Activated CD4-positive, alpha-beta memory T cell treated with anti-CD3 and anti-CD28 coated beads, Interleukin-2, amount 10 ng/mL, durations not matched to agents 7 days and 5 days (primary cell): ENCODE measurements at regions not wholly inside any gene's neighbourhood (a gene's known extent, or its start where the extent isn't known, plus 50 kb on each side); places are given as distances from the start of the nearest gene placed in this dataset.
"Not testable (repeated sequence)": the region's sequence is repeated elsewhere in the genome, so short reads cannot be mapped to it uniquely, and the experiment has no call there.

Source experiments
- CTCF ChIA-PET: fragments of 350-600 bp; sonication (Branson Sonifier 250); formaldehyde crosslinking; loops from one replicate; lab custom pipeline; 2021; ENCODE audit warnings: antibody characterized with exemption, inconsistent platforms; lab: Charles Lee
- POLR2A ChIA-PET: fragments of 350-600 bp; sonication (Branson Sonifier 250); formaldehyde crosslinking; loops from one replicate; lab custom pipeline; 2021; ENCODE audit warnings: antibody characterized with exemption; lab: Charles Lee
- DNase-seq: peaks from one replicate; pipeline ENCODE4 v3.0.0-alpha.2; 2020
- H3K27ac Mint-ChIP-seq: one replicate; pipeline ENCODE4 v1.8.0; 2021; ENCODE audit warnings: mild to moderate bottlenecking, mixed read lengths
- H3K27me3 Mint-ChIP-seq: one replicate; pipeline ENCODE4 v1.8.0; 2021; ENCODE audit warnings: mixed read lengths
- H3K36me3 Mint-ChIP-seq: one replicate; pipeline ENCODE4 v1.8.0; 2021; ENCODE audit warnings: low read depth, mixed read lengths
- H3K4me1 Mint-ChIP-seq: one replicate; pipeline ENCODE4 v1.8.0; 2021; ENCODE audit warnings: mixed read lengths
- H3K4me3 Mint-ChIP-seq: one replicate; pipeline ENCODE4 v1.8.0; 2021; ENCODE audit warnings: mild to moderate bottlenecking, mixed read lengths
- H3K9me3 Mint-ChIP-seq: one replicate; pipeline ENCODE4 v1.8.0; 2021; ENCODE audit warnings: mixed read lengths

- Mint-ChIP-seq H3K27me3 (no peaks in the 10 kb centered on the region), H3K4me1 (no peaks in the 10 kb centered on the region), H3K36me3 (no peaks in the 10 kb centered on the region), H3K27ac (no peak overlapping the region), H3K9me3 (peaks cover 3% of the 10 kb centered on the region), H3K4me3 (no peak overlapping the region)
- DNase-seq = no peak
- CTCF ChIA-PET = no interaction called here
- POLR2A ChIA-PET = no interaction called here
Measured at GRCh38 chr7:94304878-94305277, 89.8 kb upstream of the COL1A2 start.

GRCh38 chr7:94305836-94306235 is 88.9 kb upstream of the COL1A2 start:
- peaks cover 3% of the 10 kb centered on the region for H3K9me3 Mint-ChIP-seq
- no peaks in the 10 kb centered on the region for H3K4me1 Mint-ChIP-seq
- H3K27ac Mint-ChIP-seq = no peak overlapping the region

DNA sequence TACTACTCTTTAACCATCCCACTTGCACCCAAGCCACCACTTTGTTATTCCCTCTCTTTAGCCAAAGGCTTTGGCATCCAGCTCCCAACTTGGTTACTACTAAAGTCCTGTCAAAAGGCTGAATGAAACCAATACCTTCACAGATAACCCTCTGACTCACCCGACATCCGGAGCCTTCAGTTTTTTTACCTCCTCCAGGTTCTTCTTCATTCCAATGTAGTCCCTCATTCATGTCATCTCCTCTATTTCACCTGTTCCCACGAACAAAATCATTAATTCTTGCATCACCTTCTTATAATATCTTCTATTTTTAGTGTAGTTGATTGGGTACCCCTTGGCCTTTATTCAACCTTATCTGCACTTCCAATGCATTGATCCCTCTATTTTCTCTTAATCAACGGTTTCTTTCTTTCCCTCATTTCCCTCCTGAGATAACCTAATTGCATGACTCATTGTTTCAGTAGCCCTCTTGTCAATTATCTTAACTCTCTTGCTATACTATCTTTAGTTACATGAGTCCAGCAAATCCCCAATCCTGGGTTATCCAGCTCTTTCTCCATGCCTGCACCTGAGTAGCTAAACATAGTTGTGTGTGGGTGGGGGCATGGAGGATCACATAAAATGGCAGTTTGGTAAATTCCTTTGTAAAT is 87.2 kb upstream of the COL1A2 start:
- DNase-seq = no peak
- ChIA-PET CTCF (no interaction called here), POLR2A (no interaction called here)
- Mint-ChIP-seq H3K4me1 (no peaks in the 10 kb centered on the region), H3K9me3 (peaks cover 3% of the 10 kb centered on the region), H3K36me3 (no peaks in the 10 kb centered on the region), H3K27ac (no peak overlapping the region), H3K27me3 (no peaks in the 10 kb centered on the region), H3K4me3 (no peak overlapping the region)

More at GRCh38 chr7:94305836-94306235, 88.9 kb upstream of the COL1A2 start:
- ChIA-PET CTCF (no interaction called here), POLR2A (no interaction called here)
- Mint-ChIP-seq H3K4me3 (no peak overlapping the region), H3K27me3 (no peaks in the 10 kb centered on the region), H3K36me3 (no peaks in the 10 kb centered on the region)
- no peak for DNase-seq

- H3K27me3 Mint-ChIP-seq = no peaks in the 10 kb centered on the region
- no peaks in the 10 kb centered on the region for H3K4me1 Mint-ChIP-seq
- ChIA-PET POLR2A (no interaction called here), CTCF (no interaction called here)
- H3K27ac Mint-ChIP-seq = no peak overlapping the region
- no peak overlapping the region for H3K4me3 Mint-ChIP-seq
- H3K9me3 Mint-ChIP-seq = peaks cover 3% of the 10 kb centered on the region
- no peaks in the 10 kb centered on the region for H3K36me3 Mint-ChIP-seq
- no peak for DNase-seq
Measured at GRCh38 chr7:94311515-94311914, 83.2 kb upstream of the COL1A2 start.

- H3K9me3 Mint-ChIP-seq = no peaks in the 10 kb centered on the region
- H3K27me3 Mint-ChIP-seq = no peaks in the 10 kb centered on the region
- no peaks in the 10 kb centered on the region for H3K4me1 Mint-ChIP-seq
- ChIA-PET CTCF (no interaction called here), POLR2A (no interaction called here)
- no peak for DNase-seq
- H3K4me3 Mint-ChIP-seq = no peak overlapping the region
- H3K27ac Mint-ChIP-seq = no peak overlapping the region
- no peaks in the 10 kb centered on the region for H3K36me3 Mint-ChIP-seq
Measured at GRCh38 chr7:94313926-94314325, 80.8 kb upstream of the COL1A2 start.

- POLR2A ChIA-PET = no interaction called here
- CTCF ChIA-PET = no interaction called here
- H3K36me3 Mint-ChIP-seq = no peaks in the 10 kb centered on the region
Measured at GRCh38 chr7:94314413-94315410, 80.0 kb upstream of the COL1A2 start.

DNA sequence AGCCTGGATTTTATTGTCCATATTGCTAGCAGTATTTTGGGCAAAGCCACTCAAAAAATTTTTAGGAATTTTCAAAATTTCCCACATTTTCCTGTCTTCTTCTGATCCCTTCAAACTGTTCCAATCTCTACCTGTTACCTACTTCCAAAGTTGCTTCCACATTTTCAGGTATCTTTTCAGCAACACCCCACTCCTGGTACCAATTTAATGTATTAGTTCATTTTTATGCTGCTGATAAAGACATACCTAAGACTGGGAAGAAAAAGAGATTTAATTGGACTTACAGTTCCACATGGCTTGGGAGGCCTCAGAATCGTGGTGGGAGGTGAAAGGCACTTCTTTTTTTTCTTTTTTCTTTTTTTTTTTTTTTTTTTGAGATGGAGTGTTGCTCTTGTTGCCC is 73.6 kb upstream of the COL1A2 start:
- DNase-seq, POLR2A ChIA-PET, H3K27ac Mint-ChIP-seq, CTCF ChIA-PET, H3K27me3 Mint-ChIP-seq, H3K4me3 Mint-ChIP-seq, H3K4me1 Mint-ChIP-seq, H3K36me3 Mint-ChIP-seq, H3K9me3 Mint-ChIP-seq: not testable (repeated sequence)

More at GRCh38 chr7:94314413-94315410, 80.0 kb upstream of the COL1A2 start:
- no peaks in the 10 kb centered on the region for H3K4me1 Mint-ChIP-seq
- no peaks in the 10 kb centered on the region for H3K27me3 Mint-ChIP-seq
- DNase-seq = no peak
- H3K4me3 Mint-ChIP-seq = no peak overlapping the region
- H3K9me3 Mint-ChIP-seq = no peaks in the 10 kb centered on the region
- H3K27ac Mint-ChIP-seq = no peak overlapping the region

DNA sequence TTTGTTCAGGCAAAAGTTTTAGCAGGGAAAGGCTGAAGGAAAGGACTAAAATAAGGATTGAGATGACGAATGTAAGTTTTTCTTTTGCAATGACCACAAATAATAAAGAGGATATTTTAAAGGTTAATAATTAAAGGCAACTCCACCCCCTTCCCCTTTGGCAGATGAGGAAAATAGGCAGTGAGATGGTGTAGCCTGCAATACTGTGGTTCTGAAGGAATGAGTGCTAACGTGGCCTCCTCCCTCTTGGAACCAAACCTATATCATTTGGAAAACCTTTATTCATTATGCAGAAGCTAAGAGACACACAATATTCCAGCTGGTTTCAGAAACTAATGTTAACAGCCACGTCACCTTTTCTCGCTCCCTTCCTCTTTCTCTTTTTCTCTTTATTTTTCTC is 70.9 kb upstream of the COL1A2 start:
- H3K36me3 Mint-ChIP-seq = no peaks in the 10 kb centered on the region
- ChIA-PET POLR2A (no interaction called here), CTCF (no interaction called here)
- no peak overlapping the region for H3K4me3 Mint-ChIP-seq
- H3K27me3 Mint-ChIP-seq = no peaks in the 10 kb centered on the region
- H3K9me3 Mint-ChIP-seq = peaks cover 8% of the 10 kb centered on the region
- H3K4me1 Mint-ChIP-seq = no peaks in the 10 kb centered on the region
- no peak overlapping the region for H3K27ac Mint-ChIP-seq
- no peak for DNase-seq

DNA sequence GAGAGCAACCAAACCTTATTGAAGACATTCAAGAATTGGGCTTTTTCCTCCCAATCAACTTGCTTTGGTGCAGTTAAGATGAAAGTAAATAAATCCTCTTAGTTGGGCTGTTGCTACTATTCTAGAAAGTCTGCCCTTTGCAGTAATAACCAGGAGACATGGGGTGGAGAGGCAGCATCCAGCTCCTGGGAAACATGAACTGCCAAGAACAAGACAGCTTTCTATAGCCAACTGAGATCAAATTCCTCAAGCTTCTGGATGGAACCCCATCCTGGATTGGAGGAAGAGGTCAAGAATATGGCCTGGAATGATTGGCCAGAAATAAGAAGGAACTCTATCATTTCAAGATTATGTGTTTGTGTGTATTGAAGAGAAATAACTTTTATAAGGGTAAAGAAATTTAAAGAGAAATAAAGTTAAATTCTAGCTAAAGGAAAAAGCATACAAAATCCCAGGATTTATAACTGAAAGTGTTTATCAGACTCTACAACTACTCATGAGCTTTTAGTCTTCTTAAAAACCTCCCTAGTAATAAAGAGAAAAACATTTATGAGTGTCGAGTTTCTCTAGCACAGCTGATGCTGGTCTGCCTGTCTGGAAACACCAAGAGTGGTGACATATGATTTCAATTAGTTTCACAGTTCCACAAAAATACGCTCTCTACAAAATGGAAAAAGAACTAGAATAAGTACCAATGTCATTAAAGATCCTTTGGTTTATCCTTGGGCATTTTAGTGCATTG is 70.1 kb upstream of the COL1A2 start:
- CTCF ChIA-PET = no interaction called here
- Mint-ChIP-seq H3K27ac (no peak overlapping the region), H3K27me3 (no peaks in the 10 kb centered on the region), H3K4me3 (no peak overlapping the region), H3K9me3 (peaks cover 8% of the 10 kb centered on the region), H3K36me3 (no peaks in the 10 kb centered on the region), H3K4me1 (no peaks in the 10 kb centered on the region)
- no peak for DNase-seq
- POLR2A ChIA-PET = no interaction called here

- no peak overlapping the region for H3K27ac Mint-ChIP-seq
- no peaks in the 10 kb centered on the region for H3K4me1 Mint-ChIP-seq
- no peak overlapping the region for H3K4me3 Mint-ChIP-seq
- H3K9me3 Mint-ChIP-seq = peaks cover 8% of the 10 kb centered on the region
- no peak for DNase-seq
- CTCF ChIA-PET = no interaction called here
- no peaks in the 10 kb centered on the region for H3K27me3 Mint-ChIP-seq
- no peaks in the 10 kb centered on the region for H3K36me3 Mint-ChIP-seq
- POLR2A ChIA-PET = no interaction called here
Measured at GRCh38 chr7:94325122-94325475, 69.6 kb upstream of the COL1A2 start.

DNA sequence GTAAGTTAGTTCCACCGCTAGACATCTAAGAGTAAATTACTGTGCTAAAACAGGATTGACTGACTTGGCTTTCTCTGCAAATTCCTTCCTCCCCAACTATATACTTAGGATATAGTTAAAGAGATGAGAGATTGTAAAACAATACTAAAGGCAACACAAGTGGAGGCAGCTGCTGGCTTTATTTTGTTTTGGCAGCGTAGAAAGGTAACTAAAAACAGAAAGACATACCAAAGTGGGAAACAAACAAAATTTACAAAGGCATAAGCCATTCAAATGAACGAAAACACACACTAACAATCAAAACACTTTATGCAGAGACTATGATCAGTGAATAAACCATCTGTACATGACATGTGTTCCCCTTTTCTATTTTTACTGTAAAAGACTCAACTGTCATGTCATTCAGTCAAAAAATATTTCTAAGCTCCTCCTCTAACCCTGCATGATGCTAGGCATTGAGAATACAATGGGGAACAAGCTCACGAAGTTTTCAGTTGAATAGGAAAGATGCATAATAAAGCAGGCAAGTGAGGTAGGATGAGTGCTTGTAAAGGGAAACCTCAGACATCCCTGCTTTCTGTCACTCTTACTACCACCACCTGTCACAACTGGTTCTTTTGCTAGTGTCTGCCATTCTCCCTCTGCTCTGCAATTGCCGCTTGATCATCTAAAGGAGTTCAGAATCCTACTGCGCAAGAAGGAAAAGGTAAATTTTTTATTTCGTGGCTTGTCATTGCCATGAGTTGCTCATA is 64.2 kb upstream of the COL1A2 start:
- no peak for DNase-seq
- H3K36me3 Mint-ChIP-seq = no peaks in the 10 kb centered on the region
- ChIA-PET POLR2A (no interaction called here), CTCF (interaction anchor here (0.6 kb wide), 1 partner anchor 185 kb away, joined by 4 read pairs; no protein-coding TSS in a partner anchor)
- H3K27me3 Mint-ChIP-seq = no peaks in the 10 kb centered on the region
- no peaks in the 10 kb centered on the region for H3K9me3 Mint-ChIP-seq
- no peak overlapping the region for H3K4me3 Mint-ChIP-seq
- H3K27ac Mint-ChIP-seq = no peak overlapping the region
- H3K4me1 Mint-ChIP-seq = no peaks in the 10 kb centered on the region

DNA sequence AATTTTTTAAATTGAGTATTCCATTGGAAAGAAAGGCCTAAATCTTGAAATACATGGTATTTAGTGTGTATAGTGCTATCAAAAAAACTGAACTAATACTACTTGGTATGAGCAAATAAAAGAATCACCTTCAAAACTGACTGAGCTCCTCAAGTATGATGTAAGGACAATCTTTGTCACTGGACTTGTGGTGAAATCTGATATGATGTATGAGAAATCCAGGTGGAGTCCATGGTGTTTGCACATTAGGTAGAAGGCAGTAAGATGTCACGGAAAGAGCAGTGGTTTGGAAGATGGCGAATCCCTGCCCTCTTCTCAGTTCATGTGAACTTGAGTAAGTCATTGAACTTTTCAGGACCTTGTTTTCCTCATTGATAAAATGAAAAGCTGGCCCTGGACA is 62.1 kb upstream of the COL1A2 start:
- CTCF ChIA-PET = no interaction called here
- no peak for DNase-seq
- no peaks in the 10 kb centered on the region for H3K9me3 Mint-ChIP-seq
- no peaks in the 10 kb centered on the region for H3K27me3 Mint-ChIP-seq
- no peak overlapping the region for H3K4me3 Mint-ChIP-seq
- no peaks in the 10 kb centered on the region for H3K4me1 Mint-ChIP-seq
- no peaks in the 10 kb centered on the region for H3K36me3 Mint-ChIP-seq
- POLR2A ChIA-PET = no interaction called here
- H3K27ac Mint-ChIP-seq = no peak overlapping the region

- Mint-ChIP-seq H3K27ac (no peak overlapping the region), H3K4me1 (no peaks in the 10 kb centered on the region), H3K4me3 (no peak overlapping the region), H3K9me3 (no peaks in the 10 kb centered on the region), H3K36me3 (no peaks in the 10 kb centered on the region), H3K27me3 (no peaks in the 10 kb centered on the region)
- no peak for DNase-seq
- CTCF ChIA-PET = no interaction called here
- POLR2A ChIA-PET = no interaction called here
Measured at GRCh38 chr7:94333810-94334209, 60.9 kb upstream of the COL1A2 start.
